Lung microvascular endothelial cell (primary cell): ENCODE measurements at regions not wholly inside any gene's neighbourhood (a gene's known extent, or its start where the extent isn't known, plus 50 kb on each side); places are given as distances from the start of the nearest gene placed in this dataset.
"Not testable (repeated sequence)": the region's sequence is repeated elsewhere in the genome, so short reads cannot be mapped to it uniquely, and the experiment has no call there.

Source experiments
- DNase-seq, 2 donors: peaks; one replicate each; pipeline versions ENCODE4 v3.0.0 to v3.0.0-alpha.2; 2010; ENCODE audit warnings: low read depth in 2 of 2

DNA sequence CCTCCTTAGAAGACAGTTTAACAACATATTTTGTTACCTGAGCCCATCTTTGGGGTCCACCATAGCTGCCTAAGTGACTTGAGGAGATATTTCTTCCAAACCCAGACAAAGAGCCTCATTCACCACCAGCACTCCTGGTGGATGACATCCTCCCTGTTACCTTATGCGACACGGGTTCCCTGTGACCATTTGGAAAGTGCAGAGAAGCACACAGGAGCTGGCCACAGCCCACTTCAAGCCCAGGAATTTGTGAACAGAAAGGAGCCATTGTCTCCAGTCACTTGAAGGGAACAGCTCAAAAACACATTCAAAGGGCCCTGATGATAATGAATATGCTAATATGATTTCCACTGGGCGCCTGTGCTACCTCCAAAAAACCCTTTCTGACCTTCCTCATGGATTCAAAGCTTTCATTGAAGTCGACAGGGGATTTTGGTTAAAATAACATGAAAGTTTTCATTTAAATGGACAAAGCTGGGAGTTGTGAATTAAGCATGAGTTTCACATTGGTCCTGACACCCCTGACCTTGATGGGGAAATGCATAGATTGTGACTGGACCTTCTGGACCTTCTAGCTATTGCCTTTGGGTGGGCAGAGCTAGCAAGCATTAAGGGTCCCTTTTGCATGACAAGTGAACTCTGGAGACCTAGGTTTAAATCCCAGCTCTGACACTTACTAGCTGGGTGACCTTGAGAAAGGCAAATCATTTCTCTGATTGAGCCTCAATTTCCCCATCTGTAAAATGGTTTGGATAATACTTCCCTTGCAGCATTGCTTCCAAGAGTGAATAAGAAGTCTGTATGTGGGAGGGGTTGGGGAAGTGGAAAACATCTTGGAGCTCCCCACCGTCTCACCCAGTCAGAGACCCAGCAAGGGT is 83.3 kb upstream of the SIRPA start:
- peak in 1 of 2 donors; percentile 35 for DNase-seq

DNA sequence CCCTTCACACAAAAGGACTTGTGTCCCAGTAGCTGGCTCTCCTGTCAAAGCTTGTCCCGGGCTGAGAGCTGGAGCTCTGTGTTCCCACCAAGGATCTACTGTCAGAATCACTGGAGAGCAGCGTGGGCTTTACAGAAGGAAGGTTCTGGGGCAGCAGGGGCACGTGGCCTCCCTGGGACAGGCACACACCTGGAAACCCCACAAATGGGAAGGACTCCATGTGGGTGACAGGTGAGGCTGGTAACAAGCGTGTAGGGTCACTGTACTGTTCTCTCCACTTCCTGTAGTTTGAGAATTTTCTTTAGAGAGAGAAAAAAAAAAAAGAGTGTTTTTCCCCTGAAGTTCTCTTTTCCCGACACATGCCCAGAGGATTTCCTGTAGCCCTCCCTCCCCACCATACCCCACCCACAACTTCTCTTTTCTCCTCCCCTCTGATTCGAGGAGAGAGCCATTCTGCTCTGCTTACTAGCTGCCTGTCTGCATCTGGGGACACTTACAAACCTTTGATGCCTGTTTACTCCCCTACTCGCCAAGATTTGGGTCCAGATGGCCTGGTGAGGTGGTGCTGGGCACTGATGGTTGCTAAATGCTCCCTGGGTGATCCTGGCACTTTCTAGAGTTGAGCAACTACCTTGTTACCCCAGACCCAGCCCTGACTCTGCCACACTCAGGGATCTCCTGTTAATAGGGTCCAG is 84.1 kb upstream of the SIRPA start:
- DNase-seq: peak; percentile 65 to 83

- DNase-seq: no peak
These were observed 84.7 kb upstream of the SIRPA start for GRCh38 chr20:1810572-1810925.

DNA sequence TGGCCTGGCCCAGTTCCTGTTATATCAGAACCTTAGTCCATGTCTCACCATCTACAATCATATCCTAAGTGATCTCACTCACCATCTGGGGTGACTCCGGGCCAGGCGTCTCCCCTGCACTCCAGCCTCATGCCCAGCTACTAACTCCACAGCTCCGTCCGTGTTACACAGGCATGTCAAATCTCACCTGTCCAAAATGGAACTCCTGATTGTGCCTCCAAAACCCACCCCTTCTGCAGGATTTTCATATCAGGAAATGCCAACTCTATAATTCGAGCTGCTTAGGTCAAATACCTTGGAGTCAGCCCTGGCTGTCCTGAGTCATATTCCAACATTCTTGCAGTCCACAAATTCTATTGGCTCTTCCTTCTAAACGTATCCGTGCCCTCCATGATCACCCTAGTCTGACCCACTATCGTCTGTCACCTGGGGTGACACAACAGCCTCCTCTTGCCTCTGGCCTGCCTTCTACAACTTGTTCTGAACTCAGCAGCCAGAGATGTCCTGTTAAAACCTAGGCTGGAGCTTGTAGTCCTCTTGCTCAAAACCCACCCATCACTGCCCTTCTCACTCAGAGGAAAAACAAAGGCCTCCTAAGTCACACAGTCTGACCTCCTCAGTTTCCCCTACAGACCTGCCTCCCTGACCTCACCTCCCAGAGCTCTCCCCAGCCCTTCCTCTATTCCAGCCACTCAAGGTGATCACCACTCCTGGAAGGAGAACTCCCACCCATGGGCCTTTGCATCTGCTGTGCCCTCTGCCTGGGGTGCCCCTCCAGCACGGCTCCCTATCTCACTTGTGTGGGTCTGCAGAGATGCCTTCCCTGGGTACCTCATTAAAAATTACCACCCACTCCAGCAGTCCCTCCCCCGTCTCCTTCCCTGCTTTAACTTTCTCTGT is 85.3 kb upstream of the SIRPA start:
- DNase-seq: peak in 1 of 2 donors; percentile 57

DNA sequence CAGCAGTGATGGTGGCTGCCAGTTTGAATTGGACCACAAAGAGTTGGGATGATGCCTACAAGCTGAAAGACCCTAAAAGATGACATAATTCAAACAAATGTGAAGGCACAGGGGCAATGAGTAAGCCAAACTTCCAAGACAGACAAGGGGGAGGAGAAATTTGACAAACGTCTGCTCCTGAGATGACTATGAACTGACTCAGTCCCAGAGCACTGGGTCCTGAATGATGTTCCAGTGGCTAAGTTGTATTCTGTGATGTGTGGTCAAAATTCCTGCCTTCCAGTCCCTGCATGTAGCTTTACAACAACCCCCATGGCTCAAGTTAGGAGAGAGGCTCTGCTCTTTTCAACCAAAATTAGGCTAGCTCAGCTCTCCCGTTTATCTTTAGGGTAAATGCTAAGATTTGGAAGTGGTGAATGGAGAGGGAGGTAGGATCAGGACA is 86.1 kb upstream of the SIRPA start:
- peak in 1 of 2 donors; percentile 75 for DNase-seq

- DNase-seq: no peak
These were observed 87.1 kb upstream of the SIRPA start for GRCh38 chr20:1808101-1808500.

DNA sequence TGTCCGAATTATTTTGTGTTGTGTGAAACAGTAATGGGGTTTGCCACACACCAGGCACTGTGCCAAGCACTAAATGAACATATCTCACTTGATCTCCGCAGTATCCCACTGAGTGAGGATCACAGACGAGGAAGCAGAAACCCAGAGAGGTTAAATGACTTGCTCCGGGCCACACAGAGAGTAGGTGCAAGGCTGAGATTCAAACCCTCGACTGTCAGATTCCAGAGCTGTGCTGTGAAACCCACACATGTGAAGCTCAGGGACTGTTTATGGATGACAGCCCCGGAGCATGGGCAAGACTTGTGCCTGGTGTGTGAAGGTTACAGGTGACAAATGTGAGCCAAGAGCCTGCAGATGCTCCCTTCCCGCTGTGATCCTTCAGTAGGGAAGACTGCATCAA is 87.8 kb upstream of the SIRPA start:
- no peak for DNase-seq

GRCh38 chr20:1806456-1806855 is 88.8 kb upstream of the SIRPA start:
- no peak for DNase-seq

DNA sequence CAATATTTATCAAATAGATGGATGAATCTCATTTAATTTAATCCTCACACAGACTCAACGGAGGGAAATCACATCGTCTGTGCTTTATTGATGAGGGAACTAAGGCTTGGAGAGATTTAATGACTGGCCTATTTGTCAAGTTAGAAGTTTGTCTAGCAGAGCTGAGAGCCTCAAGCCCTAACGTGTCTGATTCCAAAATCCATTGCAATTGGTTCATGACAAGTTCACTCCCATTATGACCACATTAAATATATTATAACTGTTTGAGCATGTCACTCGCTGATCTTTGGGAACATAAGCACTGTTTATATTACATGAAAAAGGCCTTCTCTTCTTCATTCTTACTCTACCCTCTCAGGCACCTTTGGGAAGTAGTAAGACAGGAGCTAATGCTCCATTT is 89.4 kb upstream of the SIRPA start:
- DNase-seq: no peak

GRCh38 chr20:1805161-1805581 is 90.0 kb upstream of the SIRPA start:
- DNase-seq: no peak

- no peak for DNase-seq
These were observed 90.7 kb upstream of the SIRPA start for GRCh38 chr20:1804554-1804956.

GRCh38 chr20:1803932-1804501 is 91.2 kb upstream of the SIRPA start:
- DNase-seq: no peak

DNA sequence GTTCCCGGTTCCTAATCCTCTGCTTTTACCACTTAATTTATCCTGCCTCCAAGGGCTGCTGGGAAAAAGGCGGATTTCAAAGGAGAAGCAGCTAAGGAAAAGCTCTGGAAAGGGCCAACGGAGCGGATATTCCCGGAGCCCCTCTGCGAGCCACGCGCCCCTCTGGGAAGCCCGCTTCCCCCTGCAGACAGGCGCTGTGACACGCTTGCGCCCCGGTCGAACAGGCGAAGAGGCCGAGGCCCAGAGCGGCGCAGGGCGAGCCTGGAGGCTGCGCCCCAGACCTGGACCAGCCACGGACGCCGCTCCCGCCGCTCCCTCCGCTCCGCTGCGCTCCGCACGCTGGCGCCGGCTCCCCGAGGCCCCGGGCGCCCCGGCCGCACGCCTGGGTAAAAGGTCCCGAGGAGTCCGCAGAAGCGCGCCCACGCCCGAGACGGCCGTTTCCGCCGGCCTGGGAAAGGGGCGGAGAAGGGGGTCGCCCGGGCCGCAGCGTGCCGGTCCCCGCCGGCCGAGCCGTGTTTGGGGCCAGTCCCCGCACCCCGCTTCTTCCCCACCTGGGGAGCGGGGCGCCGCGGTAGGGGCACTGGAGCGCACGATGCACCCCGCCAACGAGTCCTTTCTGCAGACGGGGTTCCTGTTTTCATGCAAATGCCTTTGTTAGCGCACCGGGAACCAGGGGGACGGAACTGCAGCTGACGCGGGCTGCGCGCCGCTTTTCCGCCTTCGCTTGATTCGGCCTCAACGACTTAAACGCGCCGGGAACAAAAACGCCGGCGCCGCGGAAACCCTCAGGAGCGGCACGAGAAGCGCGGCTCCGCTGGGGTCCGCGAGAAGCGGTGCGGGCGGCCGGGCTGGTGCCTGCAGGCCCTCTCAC is 91.9 kb upstream of the SIRPA start:
- peak; percentile 77 to 85 for DNase-seq

GRCh38 chr20:1802385-1803060 is 92.7 kb upstream of the SIRPA start:
- DNase-seq: peak; percentile 81 to 87

GRCh38 chr20:1801929-1802306 is 93.3 kb upstream of the SIRPA start:
- DNase-seq: no peak

GRCh38 chr20:1801225-1801928 is 93.8 kb upstream of the SIRPA start:
- no peak for DNase-seq

DNA sequence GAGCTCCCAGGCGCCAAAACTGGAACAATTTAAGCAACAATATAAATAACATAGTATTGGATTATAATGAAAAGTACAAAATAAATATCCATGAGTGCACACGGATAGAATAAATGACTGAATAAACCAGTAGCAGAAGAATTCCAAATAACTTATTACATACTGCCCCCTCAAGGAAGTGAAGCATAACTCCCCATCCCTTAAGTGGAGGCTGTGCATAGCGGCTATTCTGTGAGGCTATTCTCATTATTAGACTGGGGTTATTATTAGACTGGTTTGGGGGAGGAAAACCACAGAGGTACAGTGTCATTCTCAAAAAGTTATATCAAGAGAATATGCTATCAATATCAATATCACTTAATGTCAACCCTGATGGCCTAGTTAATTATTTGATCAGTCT is 94.4 kb upstream of the SIRPA start:
- peak; percentile 52 to 56 for DNase-seq

- no peak for DNase-seq
These were observed 95.0 kb upstream of the SIRPA start for GRCh38 chr20:1800180-1800579.

GRCh38 chr20:1799746-1800145 is 95.5 kb upstream of the SIRPA start:
- DNase-seq: not testable (repeated sequence)
